ENCODE measurements at regions not wholly inside any gene's neighbourhood (a gene's known extent, or its start where the extent isn't known, plus 50 kb on each side); places are given as distances from the start of the nearest gene placed in this dataset.

- no peak for ATAC-seq
Observed at GRCh38 chr2:226544596-226545210, 254.9 kb downstream of the IRS1 start.

More at GRCh38 chr2:226544596-226545210, 254.9 kb downstream of the IRS1 start:
- Histone ChIP-seq H3K4me2 (ENCODE audit: low read depth, low read length) (no peak overlapping the region), H4K20me1 (ENCODE audit: insufficient read depth, low read length) (no peaks in the 10 kb centered on the region), H3K79me2 (ENCODE audit: insufficient read depth, low read length) (no peaks in the 10 kb centered on the region), H2AFZ (ENCODE audit: low read length) (no peak overlapping the region), H3K36me3 (replicated peaks in 1 of 2; ENCODE audit: control insufficient read depth in 1 of 2, insufficient read depth in 2 of 2, low read length in 2 of 2) (no peaks in the 10 kb centered on the region), H3K9ac (ENCODE audit: insufficient read depth, low read depth, low read length) (no peak overlapping the region), H3K4me1 (ENCODE audit: insufficient read depth, low read length) (peaks cover 5% of the 10 kb centered on the region; the same call in 1 of the 2 replicates), H3K27ac (ENCODE audit: extremely low read length, insufficient read depth, low read length) (no peak overlapping the region), H3K27me3 (ENCODE audit: control insufficient read depth in 1 of 2, insufficient read depth in 2 of 2, low read length in 2 of 2) (no peaks in the 10 kb centered on the region), H3K9me3 (ENCODE audit: low read length) (peaks cover 6% of the 10 kb centered on the region; the same call in 1 of the 2 replicates), H3K4me3 (replicated peaks in 1 of 3; ENCODE audit: insufficient read depth in 1 of 3, low read depth in 2 of 3, low read length in 3 of 3) (no peak overlapping the region)
- CTCF ChIA-PET (ENCODE audit: low intra/inter-chr PET ratio, low total read pairs), result no interaction called here
- intact Hi-C loops (cut with micrococcal nuclease; ENCODE audit: unreplicated experiment), result no loop called here
- TF ChIP-seq ZNF280D (CRISPR knock-in tag; IDR thresholded peaks at IDR 0.05) (no peak), MAX (IDR thresholded peaks at IDR 0.05) (no peak), KLF11 (CRISPR knock-in tag; IDR thresholded peaks at IDR 0.05) (no peak)
- 83% methylated on average over 2 of the region's 2 CpGs for whole genome bisulfite sequencing (ENCODE audit: low lambda C conversion rate)
- FAIRE-seq (no peak), DNase-seq (ENCODE audit: low spot score) (no peak)
- BruUV-seq (replicated peaks), result no TSS peak
- in situ Hi-C loops (cut with HindIII; ENCODE audit: extremely low pct_ligation_motif_present, low pct_unique_long_range_greater_than_20kb), result no loop called here
- POLR2A ChIA-PET, result no interaction called here
